ENCODE measurements at regions not wholly inside any gene's neighbourhood (a gene's known extent, or its start where the extent isn't known, plus 50 kb on each side); places are given as distances from the start of the nearest gene placed in this dataset.

DNA sequence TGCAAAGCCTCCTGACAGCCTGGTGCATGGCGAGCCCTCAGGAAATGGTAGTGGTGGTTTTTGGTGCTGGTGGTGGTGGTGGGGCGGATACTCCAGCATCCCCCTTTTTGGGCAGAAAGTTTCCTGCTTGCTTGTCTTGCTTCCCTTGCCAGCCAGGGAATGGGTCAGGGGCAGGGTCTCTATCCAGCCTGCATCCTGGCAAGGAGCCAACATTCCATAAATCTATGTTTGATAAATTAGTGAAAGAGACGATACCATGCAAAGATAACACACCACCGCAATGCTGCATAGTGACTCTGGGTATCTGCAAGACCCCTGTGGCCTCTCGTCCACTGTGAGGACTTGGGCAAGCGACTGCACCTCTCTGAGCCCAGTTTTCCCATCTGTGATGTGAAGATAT lies 246.2 kb downstream of the LRFN2 start:
- Histone ChIP-seq H3K4me3 (ENCODE audit: low read depth, low read length) (no peak overlapping the region), H3K27ac (ENCODE audit: low read depth, low read length) (no peak overlapping the region), H3K27me3 (ENCODE audit: control insufficient read depth, insufficient read depth, low read length) (no peaks in the 10 kb centered on the region), H3K9me3 (ENCODE audit: control insufficient read depth, insufficient read depth, low read length) (no peaks in the 10 kb centered on the region)
- ChIA-PET CTCF (no interaction called here), POLR2A (no interaction called here)
- TF ChIP-seq CTCF (IDR thresholded peaks at IDR 0.05; ENCODE audit: low read depth, low read length) = no peak
- no peak for DNase-seq (ENCODE audit: low read depth, low spot score)

GRCh38 chr6:40340196-40340595 lies 247.0 kb downstream of the LRFN2 start:
- no peak overlapping the region for H3K4me3 ChIP-seq (ENCODE audit: low read depth, low read length)
- ChIA-PET POLR2A (no interaction called here), CTCF (no interaction called here)
- H3K27me3 ChIP-seq (ENCODE audit: control insufficient read depth, insufficient read depth, low read length) = no peaks in the 10 kb centered on the region
- no peak overlapping the region for H3K27ac ChIP-seq (ENCODE audit: low read depth, low read length)
- DNase-seq (ENCODE audit: low read depth, low spot score) = no peak
- H3K9me3 ChIP-seq (ENCODE audit: control insufficient read depth, insufficient read depth, low read length) = no peaks in the 10 kb centered on the region
- no peak for TF ChIP-seq CTCF (IDR thresholded peaks at IDR 0.05; ENCODE audit: low read depth, low read length)

- TF ChIP-seq CTCF (IDR thresholded peaks at IDR 0.05; ENCODE audit: low read depth, low read length) = no peak
- Histone ChIP-seq H3K4me3 (ENCODE audit: low read depth, low read length) (no peak overlapping the region), H3K27ac (ENCODE audit: low read depth, low read length) (no peak overlapping the region), H3K27me3 (ENCODE audit: control insufficient read depth, insufficient read depth, low read length) (no peaks in the 10 kb centered on the region), H3K9me3 (ENCODE audit: control insufficient read depth, insufficient read depth, low read length) (no peaks in the 10 kb centered on the region)
- DNase-seq (ENCODE audit: low read depth, low spot score) = no peak
- ChIA-PET CTCF (no interaction called here), POLR2A (no interaction called here)
These were observed 248.9 kb downstream of the LRFN2 start for GRCh38 chr6:40338306-40338705.

GRCh38 chr6:40336940-40337760 lies 250.0 kb downstream of the LRFN2 start:
- no peak for TF ChIP-seq CTCF (IDR thresholded peaks at IDR 0.05; ENCODE audit: low read depth, low read length)
- no peak for DNase-seq (ENCODE audit: low read depth, low spot score)
- POLR2A ChIA-PET = no interaction called here
- CTCF ChIA-PET = interaction anchor here (0.6 kb wide), 1 partner anchor 777 kb away, joined by 4 read pairs; no protein-coding TSS in a partner anchor
- H3K9me3 ChIP-seq (ENCODE audit: control insufficient read depth, insufficient read depth, low read length) = no peaks in the 10 kb centered on the region
- H3K27me3 ChIP-seq (ENCODE audit: control insufficient read depth, insufficient read depth, low read length) = no peaks in the 10 kb centered on the region
- no peak overlapping the region for H3K27ac ChIP-seq (ENCODE audit: low read depth, low read length)
- H3K4me3 ChIP-seq (ENCODE audit: low read depth, low read length) = no peak overlapping the region

- Histone ChIP-seq H3K4me3 (ENCODE audit: low read depth, low read length) (no peak overlapping the region), H3K27me3 (ENCODE audit: control insufficient read depth, insufficient read depth, low read length) (no peaks in the 10 kb centered on the region), H3K27ac (ENCODE audit: low read depth, low read length) (no peak overlapping the region), H3K9me3 (ENCODE audit: control insufficient read depth, insufficient read depth, low read length) (no peaks in the 10 kb centered on the region)
- ChIA-PET CTCF (interaction anchor here (0.6 kb wide), 1 partner anchor 776 kb away, joined by 4 read pairs; no protein-coding TSS in a partner anchor), POLR2A (no interaction called here)
- no peak for TF ChIP-seq CTCF (IDR thresholded peaks at IDR 0.05; ENCODE audit: low read depth, low read length)
- no peak for DNase-seq (ENCODE audit: low read depth, low spot score)
These were observed 250.9 kb downstream of the LRFN2 start for GRCh38 chr6:40336296-40336695.
